ENCODE measurements at regions not wholly inside any gene's neighbourhood (a gene's known extent, or its start where the extent isn't known, plus 50 kb on each side); places are given as distances from the start of the nearest gene placed in this dataset.
A peak's percentile ranks its signal among the peaks of the same experiment; 100 is the strongest.
"Not testable (repeated sequence)": the region's sequence is repeated elsewhere in the genome, so short reads cannot be mapped to it uniquely, and the experiment has no call there.

GRCh38 chr7:3138997-3139396 is 95.3 kb upstream of the CARD11 start:
- TF ChIP-seq POLR2A (IDR thresholded peaks at IDR 0.05) = no peak
- no peak for TF ChIP-seq CTCF (IDR thresholded peaks at IDR 0.05)
- intact Hi-C loops (cut with DNase I) = no loop called here
- Histone ChIP-seq H3K36me3 (replicated peaks in 1 of 2) (no peaks in the 10 kb centered on the region), H3K4me3 (no peak overlapping the region), H3K27me3 (no peaks in the 10 kb centered on the region), H3K27ac (no peak overlapping the region), H3K4me1 (replicated peaks in 1 of 2) (no peaks in the 10 kb centered on the region), H3K9me3 (replicated peaks in 1 of 3) (no peaks in the 10 kb centered on the region)
- 48 to 72% (median 60%) methylated on average over 6 of the region's 6 CpGs for WGBS, 4 donors
- DNase-seq = peak in 1 of 7 donors; percentile 29

- intact Hi-C loops (cut with DNase I) = no loop called here
- 41 to 56% (median 51%) methylated on average over 6 of the region's 6 CpGs for WGBS, 4 donors
These were observed 97.2 kb upstream of the CARD11 start for GRCh38 chr7:3140834-3141233.

GRCh38 chr7:3141326-3141725 is 97.7 kb upstream of the CARD11 start:
- H3K27me3 ChIP-seq = no peaks in the 10 kb centered on the region
- WGBS, 4 donors = 78 to 92% (median 90%) methylated on average over 7 of the region's 7 CpGs
- no peaks in the 10 kb centered on the region for H3K9me3 ChIP-seq (replicated peaks in 1 of 3)
- no peaks in the 10 kb centered on the region for H3K4me1 ChIP-seq (replicated peaks in 1 of 2)
- H3K4me3 ChIP-seq = no peak overlapping the region
- no peak for DNase-seq
- TF ChIP-seq POLR2A (IDR thresholded peaks at IDR 0.05) = no peak
- no peaks in the 10 kb centered on the region for H3K36me3 ChIP-seq (replicated peaks in 1 of 2)
- no peak overlapping the region for H3K27ac ChIP-seq
- intact Hi-C loops (cut with DNase I) = no loop called here

More at GRCh38 chr7:3140834-3141233, 97.2 kb upstream of the CARD11 start:
- Histone ChIP-seq H3K9me3 (replicated peaks in 1 of 3) (no peaks in the 10 kb centered on the region), H3K4me1 (replicated peaks in 1 of 2) (no peaks in the 10 kb centered on the region), H3K27me3 (no peaks in the 10 kb centered on the region), H3K36me3 (replicated peaks in 1 of 2) (no peaks in the 10 kb centered on the region), H3K4me3 (no peak overlapping the region), H3K27ac (no peak overlapping the region)
- TF ChIP-seq POLR2A (IDR thresholded peaks at IDR 0.05) (no peak), CTCF (IDR thresholded peaks at IDR 0.05) (no peak)
- peak in 1 of 7 donors; percentile 2 for DNase-seq

GRCh38 chr7:3143869-3144775 is 100.5 kb upstream of the CARD11 start:
- TF ChIP-seq CTCF (IDR thresholded peaks at IDR 0.05) (no peak), POLR2A (IDR thresholded peaks at IDR 0.05) (no peak)
- 33 to 42% (median 36%) methylated on average over 7 of the region's 7 CpGs for WGBS, 4 donors
- H3K4me3 ChIP-seq = no peak overlapping the region
- no peaks in the 10 kb centered on the region for H3K4me1 ChIP-seq (replicated peaks in 1 of 2)
- DNase-seq = peak in 1 of 7 donors; percentile 1
- intact Hi-C loops (cut with DNase I) = no loop called here
- H3K27me3 ChIP-seq = no peaks in the 10 kb centered on the region
- no peaks in the 10 kb centered on the region for H3K36me3 ChIP-seq (replicated peaks in 1 of 2)
- H3K27ac ChIP-seq = no peak overlapping the region
- no peaks in the 10 kb centered on the region for H3K9me3 ChIP-seq (replicated peaks in 1 of 3)

- WGBS, 4 donors = 52 to 67% (median 64%) methylated on average over 6 of the region's 6 CpGs
- H3K9me3 ChIP-seq (replicated peaks in 1 of 3); H3K36me3 ChIP-seq (replicated peaks in 1 of 2); H3K4me3 ChIP-seq; H3K4me1 ChIP-seq (replicated peaks in 1 of 2); H3K27ac ChIP-seq; H3K27me3 ChIP-seq; intact Hi-C loops (cut with DNase I): not testable (repeated sequence)
- peak in 1 of 7 donors; percentile 23 for DNase-seq
These were observed 101.1 kb upstream of the CARD11 start for GRCh38 chr7:3144776-3145125.
